Right cardiac atrium (tissue), 5 donors: ENCODE measurements at regions not wholly inside any gene's neighbourhood (a gene's known extent, or its start where the extent isn't known, plus 50 kb on each side); places are given as distances from the start of the nearest gene placed in this dataset.

Experiments
- ATAC-seq, 2 donors: fragments of 200-7000 bp; cut with Tn5 transposase; one replicate each; pipeline versions ENCODE4 v1.8.0 to v1.9.1; 2020; ENCODE audit warnings: moderate library complexity in 2 of 2, mild to moderate bottlenecking in 1 of 2
- DNase-seq, 3 donors: peaks; one replicate each; pipeline ENCODE4 v3.0.0-alpha.2; 2020
- H3K27ac ChIP-seq: one replicate; pipeline ENCODE4 v1.5.1; 2013; ENCODE audit warnings: mild to moderate bottlenecking, low read length, control low read depth, moderate library complexity
- H3K27me3 ChIP-seq: one replicate; pipeline ENCODE4 v1.6.1; 2013; ENCODE audit not compliant: control insufficient read depth, insufficient read depth
- H3K4me1 ChIP-seq: one replicate; pipeline ENCODE4 v1.6.1; 2013; ENCODE audit warnings: low read length; ENCODE audit not compliant: control insufficient read depth, insufficient read depth
- H3K4me3 ChIP-seq: one replicate; pipeline ENCODE4 v1.5.1; 2013; ENCODE audit warnings: low read length, control low read depth
- H3K9me3 ChIP-seq: one replicate; pipeline ENCODE4 v1.6.1; 2013; ENCODE audit warnings: low read length; ENCODE audit not compliant: control insufficient read depth
- WGBS: extraction: QIAGEN DNeasy Blood & Tissue Kit; methylation state at CpG from one replicate; pipeline ENCODE4 v1.1.7; 2013; 5-methylcytosine and 5-hydroxymethylcytosine counted together
- intact Hi-C, 4 donors: fragments of 100-400 bp; cut with DNase I; formaldehyde crosslinking; loops; one replicate each; pipeline versions ENCODE4 v1.11.0 to v1.14.0; 2022 to 2023
- donor health status: healthy with polysubstance abuse.
- donor health status: DM: no; HTN: yes; CAD: no.
- donor health status: DM: no; HTN: no; CAD: no.
- donor health status: DM: no; HTN: yes; CAD: no; lungs with severe emphysema.
- donor health status: DM: yes; HTN: yes; CAD: no.

DNA sequence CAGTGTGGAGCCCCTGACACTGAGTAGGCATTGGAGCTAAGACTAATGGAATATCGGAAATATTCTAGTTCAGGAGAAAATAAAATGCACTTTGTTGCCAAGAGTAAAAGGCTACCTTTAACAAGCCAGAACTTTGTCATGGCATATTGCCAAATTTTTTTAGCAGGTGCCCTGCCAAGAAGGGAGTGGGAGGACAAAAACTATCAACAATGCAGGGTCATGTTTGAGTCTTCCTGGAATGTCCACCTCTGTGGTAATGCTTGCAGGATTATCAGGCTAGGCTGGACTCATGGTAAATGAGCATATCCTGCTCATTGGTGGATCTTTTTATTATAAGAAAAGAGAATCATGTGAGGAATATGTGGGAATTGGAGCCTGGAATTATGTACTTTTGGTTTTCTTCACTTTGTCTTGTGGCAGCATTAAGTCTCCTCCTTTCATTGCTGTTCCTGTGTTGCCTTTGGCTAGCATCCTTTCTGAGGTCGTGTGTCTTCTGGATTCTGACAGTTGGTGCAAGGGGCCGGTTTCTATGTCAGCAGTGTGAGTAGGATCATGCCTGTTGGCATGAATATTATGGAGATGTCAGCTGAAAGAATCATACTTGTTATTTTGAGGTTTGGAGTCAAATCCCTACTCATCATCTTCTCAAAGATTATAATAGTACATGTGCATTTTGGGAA, 122.9 kb upstream of the SPRY2 start:
- intact Hi-C loops, result no loop called here
- peaks cover 2% of the 10 kb centered on the region for H3K4me1 ChIP-seq
- H3K27me3 ChIP-seq, result no peaks in the 10 kb centered on the region
- H3K27ac ChIP-seq, result no peak overlapping the region
- H3K9me3 ChIP-seq, result no peaks in the 10 kb centered on the region
- no peak for DNase-seq
- 50% methylated on average over 3 of the region's 3 CpGs for whole genome bisulfite sequencing
- no peak overlapping the region for H3K4me3 ChIP-seq
- peak; percentile 40 to 59 for ATAC-seq

DNA sequence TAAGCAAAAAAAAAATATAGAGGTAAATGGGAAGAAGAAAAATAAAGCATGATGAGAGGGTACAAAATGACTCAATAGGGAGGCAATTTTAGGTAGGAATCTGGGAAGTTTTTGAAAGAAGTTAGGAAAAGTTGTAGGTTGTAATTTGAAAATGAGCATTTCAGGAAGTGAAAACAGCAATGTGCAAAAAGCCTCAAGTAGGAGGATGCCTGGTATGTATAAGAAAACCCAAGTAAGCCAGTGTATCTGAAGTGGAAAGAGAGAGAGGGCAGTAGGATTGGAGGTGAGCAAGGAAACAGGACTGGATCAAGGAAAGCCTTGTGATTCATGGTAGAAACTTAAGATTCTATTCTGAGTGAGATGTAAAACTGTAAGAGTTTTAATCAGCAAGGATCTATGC, 121.6 kb upstream of the SPRY2 start:
- no peak for ATAC-seq
- H3K27me3 ChIP-seq, result no peaks in the 10 kb centered on the region
- no peaks in the 10 kb centered on the region for H3K9me3 ChIP-seq
- DNase-seq, result no peak
- intact Hi-C loops, result no loop called here
- no peak overlapping the region for H3K27ac ChIP-seq
- H3K4me3 ChIP-seq, result no peak overlapping the region
- H3K4me1 ChIP-seq, result no peaks in the 10 kb centered on the region

- no peaks in the 10 kb centered on the region for H3K4me1 ChIP-seq
- DNase-seq (no peak), ATAC-seq (no peak)
- H3K27ac ChIP-seq, result no peak overlapping the region
- H3K4me3 ChIP-seq, result no peak overlapping the region
- WGBS, result 91% methylated on average over 1 of the region's 1 CpG
- no peaks in the 10 kb centered on the region for H3K27me3 ChIP-seq
- H3K9me3 ChIP-seq, result no peaks in the 10 kb centered on the region
- intact Hi-C loops, result no loop called here
These were observed 121.1 kb upstream of the SPRY2 start for GRCh38 chr13:80462037-80462436.

- 41% methylated on average over 2 of the region's 2 CpGs for WGBS
These were observed 117.6 kb upstream of the SPRY2 start for GRCh38 chr13:80458543-80458942.

DNA sequence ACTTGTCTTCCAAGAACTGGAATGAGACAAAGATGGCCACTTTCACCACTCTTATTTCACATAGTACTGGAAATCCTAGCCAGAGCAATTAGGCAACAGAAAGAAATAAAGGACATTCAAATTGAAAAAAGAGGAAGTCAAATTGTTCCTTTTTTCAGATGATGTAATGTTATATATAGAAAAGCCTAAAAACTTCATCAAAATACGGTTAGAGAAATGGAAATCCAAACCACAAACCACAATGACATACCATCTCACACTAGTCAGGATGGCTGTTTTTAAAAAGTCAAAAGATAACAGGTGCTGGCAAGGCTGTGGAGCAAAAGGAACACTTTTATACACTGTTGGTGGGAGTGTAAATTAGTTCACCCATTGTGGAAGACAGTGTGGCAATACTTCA, 113.3 kb upstream of the SPRY2 start:
- intact Hi-C loops, result no loop called here
- no peak for ATAC-seq
- 75% methylated on average over 1 of the region's 1 CpG for WGBS

More at GRCh38 chr13:80458543-80458942, 117.6 kb upstream of the SPRY2 start:
- Histone ChIP-seq H3K4me3 (no peak overlapping the region), H3K4me1 (no peaks in the 10 kb centered on the region), H3K27ac (no peak overlapping the region), H3K27me3 (no peaks in the 10 kb centered on the region), H3K9me3 (no peaks in the 10 kb centered on the region)
- DNase-seq (no peak), ATAC-seq (no peak)
- intact Hi-C loops, result no loop called here

GRCh38 chr13:80452279-80452678, 111.4 kb upstream of the SPRY2 start:
- intact Hi-C loops, result no loop called here
- ATAC-seq (no peak), DNase-seq (no peak)
- H3K27ac ChIP-seq, result no peak overlapping the region
- H3K4me3 ChIP-seq, result no peak overlapping the region
- WGBS, result 100% methylated on average over 1 of the region's 1 CpG
- no peaks in the 10 kb centered on the region for H3K9me3 ChIP-seq
- H3K4me1 ChIP-seq, result peaks cover 3% of the 10 kb centered on the region
- H3K27me3 ChIP-seq, result no peaks in the 10 kb centered on the region

More for the DNA sequence above, 113.3 kb upstream of the SPRY2 start:
- H3K27me3 ChIP-seq, result no peaks in the 10 kb centered on the region
- no peak overlapping the region for H3K27ac ChIP-seq
- H3K9me3 ChIP-seq, result no peaks in the 10 kb centered on the region
- H3K4me3 ChIP-seq, result no peak overlapping the region
- DNase-seq, result no peak
- H3K4me1 ChIP-seq, result peaks cover 1% of the 10 kb centered on the region

DNA sequence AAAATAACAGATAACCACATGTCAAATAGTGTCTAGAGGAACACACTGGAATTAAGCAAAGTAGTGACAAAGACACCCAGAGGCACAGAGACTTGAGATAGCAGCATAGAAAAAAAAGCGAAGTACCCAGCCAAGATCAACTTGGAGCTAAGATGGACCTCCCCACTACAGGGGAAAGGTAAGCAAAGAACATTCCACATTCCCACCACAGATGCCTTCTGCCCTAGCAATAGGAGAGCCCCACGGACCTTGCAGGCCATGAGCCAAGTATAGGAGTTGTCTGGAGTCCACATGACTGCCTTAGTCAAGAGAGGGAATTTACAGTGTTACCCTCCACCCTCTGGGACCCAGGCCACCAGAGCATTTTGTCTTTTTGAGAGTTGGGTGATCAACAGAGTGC, 110.7 kb upstream of the SPRY2 start:
- no peak for DNase-seq
- H3K4me1 ChIP-seq, result peaks cover 3% of the 10 kb centered on the region
- H3K27me3 ChIP-seq, result no peaks in the 10 kb centered on the region
- ATAC-seq, result no peak
- no peaks in the 10 kb centered on the region for H3K9me3 ChIP-seq
- no peak overlapping the region for H3K27ac ChIP-seq
- 75% methylated on average over 2 of the region's 2 CpGs for WGBS
- intact Hi-C loops, result no loop called here
- H3K4me3 ChIP-seq, result no peak overlapping the region

DNA sequence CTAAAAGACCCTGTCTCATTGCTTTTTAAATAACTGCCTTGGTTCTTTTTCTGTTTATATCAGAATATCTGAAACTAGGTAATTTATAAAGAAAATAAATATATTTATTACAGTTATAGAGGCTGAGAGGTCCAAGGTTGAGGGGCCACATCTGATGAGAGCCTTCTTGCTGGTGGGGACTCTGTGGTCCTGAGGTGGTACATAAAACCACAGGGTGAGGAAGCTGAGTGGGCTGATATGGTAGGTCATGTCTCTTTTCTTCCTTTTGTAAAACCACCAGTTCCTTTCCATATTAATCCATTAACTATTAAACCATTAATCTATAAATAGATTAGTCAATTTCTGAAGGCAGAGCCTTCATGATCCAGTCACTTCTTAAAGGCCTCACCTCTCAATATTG, 109.5 kb upstream of the SPRY2 start:
- no peak overlapping the region for H3K27ac ChIP-seq
- ATAC-seq (no peak), DNase-seq (no peak)
- no peak overlapping the region for H3K4me3 ChIP-seq
- no peaks in the 10 kb centered on the region for H3K9me3 ChIP-seq
- peaks cover 3% of the 10 kb centered on the region for H3K4me1 ChIP-seq
- intact Hi-C loops, result no loop called here
- no peaks in the 10 kb centered on the region for H3K27me3 ChIP-seq

DNA sequence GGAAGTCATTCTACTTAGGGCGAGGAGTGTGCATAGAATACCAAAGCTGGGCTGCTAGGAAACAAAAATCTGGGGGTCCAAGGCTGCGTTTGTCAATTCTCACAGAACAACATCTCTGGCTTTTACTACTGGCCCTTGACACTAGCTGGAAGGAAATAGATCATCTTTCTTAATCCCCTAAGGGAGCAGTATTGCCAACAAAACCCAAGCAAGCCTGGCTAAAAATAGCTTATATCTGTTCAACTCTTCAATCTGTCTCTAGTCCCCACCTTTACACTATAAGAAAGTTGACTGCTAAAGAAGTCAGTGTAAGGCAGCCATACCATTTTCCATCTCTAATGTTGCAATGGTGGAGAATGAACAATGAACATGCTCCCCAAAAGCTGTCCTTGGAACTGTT, 107.8 kb upstream of the SPRY2 start:
- 74% methylated on average over 2 of the region's 2 CpGs for WGBS
- DNase-seq, result no peak
- ATAC-seq, result no peak
- Histone ChIP-seq H3K4me1 (peaks cover 3% of the 10 kb centered on the region), H3K4me3 (no peak overlapping the region), H3K27ac (no peak overlapping the region), H3K27me3 (no peaks in the 10 kb centered on the region), H3K9me3 (no peaks in the 10 kb centered on the region)
- intact Hi-C loops, result no loop called here

DNA sequence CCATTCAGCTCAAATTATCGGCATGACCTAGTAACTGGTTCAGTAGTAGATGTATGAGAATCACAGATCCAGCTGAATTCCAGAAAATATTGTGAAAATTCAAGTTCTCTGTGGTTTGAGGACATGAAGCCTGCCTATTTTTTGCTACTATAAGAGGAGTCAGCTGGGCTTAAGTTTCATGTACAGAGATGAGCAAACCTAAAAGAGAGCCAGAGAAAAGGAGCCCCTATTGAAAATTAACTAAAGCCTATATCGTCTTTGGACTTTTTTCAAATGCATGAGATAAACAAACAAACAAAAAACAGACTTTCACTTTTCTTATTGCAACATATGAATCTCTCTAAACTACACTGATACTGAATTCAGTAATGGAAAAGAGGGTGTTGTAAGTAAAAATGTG, 106.8 kb upstream of the SPRY2 start:
- intact Hi-C loops, result no loop called here
- 50% methylated on average over 2 of the region's 2 CpGs for WGBS

GRCh38 chr13:80444240-80445015, 103.5 kb upstream of the SPRY2 start:
- ATAC-seq, result no peak
- Histone ChIP-seq H3K4me1 (peaks cover 1% of the 10 kb centered on the region), H3K9me3 (no peaks in the 10 kb centered on the region), H3K27me3 (no peaks in the 10 kb centered on the region), H3K27ac (no peak overlapping the region), H3K4me3 (no peak overlapping the region)
- DNase-seq, result no peak
- 76% methylated on average over 4 of the region's 4 CpGs for WGBS
- intact Hi-C loops, result no loop called here

More for the DNA sequence above, 106.8 kb upstream of the SPRY2 start:
- DNase-seq (no peak), ATAC-seq (no peak)
- no peak overlapping the region for H3K4me3 ChIP-seq
- no peaks in the 10 kb centered on the region for H3K27me3 ChIP-seq
- no peak overlapping the region for H3K27ac ChIP-seq
- no peaks in the 10 kb centered on the region for H3K9me3 ChIP-seq
- peaks cover 3% of the 10 kb centered on the region for H3K4me1 ChIP-seq
